ENCODE measurements at regions not wholly inside any gene's neighbourhood (a gene's known extent, or its start where the extent isn't known, plus 50 kb on each side); places are given as distances from the start of the nearest gene placed in this dataset.

DNA sequence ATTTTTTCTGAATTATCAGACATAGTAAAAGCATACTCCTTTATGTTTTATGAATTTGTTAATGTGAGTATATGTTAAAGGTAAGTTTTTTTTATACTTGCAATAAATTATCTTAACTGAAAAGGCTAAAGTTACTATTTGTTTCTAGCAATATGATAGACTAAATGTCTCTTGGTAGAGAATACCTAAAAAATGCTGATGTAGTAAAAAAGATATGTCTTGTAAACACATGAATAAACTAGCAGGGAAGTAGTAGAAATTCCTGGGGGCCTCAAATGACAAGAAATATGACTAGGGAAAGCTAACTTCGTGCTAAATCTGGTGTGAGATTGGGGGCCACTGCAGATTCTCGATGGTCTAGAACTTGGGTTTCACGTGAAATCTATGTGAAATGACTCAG lies 188.1 kb upstream of the CACNA1E start:
- TF ChIP-seq EP300 (IDR thresholded peaks at IDR 0.05; ENCODE audit: low read depth), result no peak
- no peak for TF ChIP-seq POLR2AphosphoS5 (IDR thresholded peaks at IDR 0.05)
